ENCODE measurements at regions not wholly inside any gene's neighbourhood (a gene's known extent, or its start where the extent isn't known, plus 50 kb on each side); places are given as distances from the start of the nearest gene placed in this dataset.

- TF ChIP-seq CTCF (optimal IDR thresholded peaks at IDR 0.05 in 1 of 3, IDR thresholded peaks at IDR 0.05 in 1 of 3, conservative IDR thresholded peaks at IDR 0.05 in 1 of 3; ENCODE audit: extremely low read depth in 1 of 3, insufficient read depth in 2 of 3, low read length in 3 of 3), result no peak
- no peak for TF ChIP-seq EZH2 (IDR thresholded peaks at IDR 0.05; ENCODE audit: low read length)
Observed at GRCh38 chr5:167147879-167148278, 1143.6 kb upstream of the WWC1 start.

Data from keratinocyte (primary cell).